Transverse colon (tissue), 3 donors: ENCODE measurements at regions not wholly inside any gene's neighbourhood (a gene's known extent, or its start where the extent isn't known, plus 50 kb on each side); places are given as distances from the start of the nearest gene placed in this dataset.

Experiments used
- POLR2A ChIP-seq: fragments of 450-650 bp; IDR thresholded peaks from one replicate; pipeline ENCODE4 v1.6.1; 2016; ENCODE audit warnings: antibody characterized with exemption, mild to moderate bottlenecking, moderate library complexity
- TF ChIP-seq, protein P1 (sequence below), 5 experiments: fragments of 200-600 bp in 3 of 5; fragments of 450-650 bp in 2 of 5; sonication (generic) in 3 of 5; IDR thresholded peaks; 1 replicate in 2 of 5; 2 replicates in 3 of 5; pipeline ENCODE4 v1.5.1; 2016 to 2017; ENCODE audit warnings: antibody characterized with exemption in 5 of 5, inconsistent platforms in 3 of 5, mild to moderate bottlenecking in 2 of 5, moderate library complexity in 1 of 5

DNA sequence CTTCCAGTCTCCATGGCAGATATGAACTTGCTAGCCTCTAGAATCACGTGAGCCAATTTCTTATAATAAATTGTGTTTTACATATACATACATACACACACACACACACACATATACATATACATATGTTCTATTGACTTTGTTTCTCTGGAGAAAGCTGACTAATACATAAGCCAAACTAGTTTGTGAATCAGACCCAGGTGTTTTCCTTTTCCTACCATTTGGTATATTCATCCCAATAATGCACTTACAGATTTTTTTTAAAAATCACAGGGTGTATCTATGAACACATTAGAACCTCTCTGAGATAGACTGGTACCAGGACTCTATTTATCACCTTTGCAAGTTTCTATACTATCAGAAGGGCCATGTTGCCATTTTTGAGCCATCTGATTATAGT, 122.9 kb upstream of the KCNH8 start:
- TF ChIP-seq, protein P1, sequence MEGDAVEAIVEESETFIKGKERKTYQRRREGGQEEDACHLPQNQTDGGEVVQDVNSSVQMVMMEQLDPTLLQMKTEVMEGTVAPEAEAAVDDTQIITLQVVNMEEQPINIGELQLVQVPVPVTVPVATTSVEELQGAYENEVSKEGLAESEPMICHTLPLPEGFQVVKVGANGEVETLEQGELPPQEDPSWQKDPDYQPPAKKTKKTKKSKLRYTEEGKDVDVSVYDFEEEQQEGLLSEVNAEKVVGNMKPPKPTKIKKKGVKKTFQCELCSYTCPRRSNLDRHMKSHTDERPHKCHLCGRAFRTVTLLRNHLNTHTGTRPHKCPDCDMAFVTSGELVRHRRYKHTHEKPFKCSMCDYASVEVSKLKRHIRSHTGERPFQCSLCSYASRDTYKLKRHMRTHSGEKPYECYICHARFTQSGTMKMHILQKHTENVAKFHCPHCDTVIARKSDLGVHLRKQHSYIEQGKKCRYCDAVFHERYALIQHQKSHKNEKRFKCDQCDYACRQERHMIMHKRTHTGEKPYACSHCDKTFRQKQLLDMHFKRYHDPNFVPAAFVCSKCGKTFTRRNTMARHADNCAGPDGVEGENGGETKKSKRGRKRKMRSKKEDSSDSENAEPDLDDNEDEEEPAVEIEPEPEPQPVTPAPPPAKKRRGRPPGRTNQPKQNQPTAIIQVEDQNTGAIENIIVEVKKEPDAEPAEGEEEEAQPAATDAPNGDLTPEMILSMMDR (IDR thresholded peaks at IDR 0.05): no peak
- TF ChIP-seq POLR2A: no peak
